GM18498 (cell line): ENCODE measurements at regions not wholly inside any gene's neighbourhood (a gene's known extent, or its start where the extent isn't known, plus 50 kb on each side); places are given as distances from the start of the nearest gene placed in this dataset.
"Not testable (repeated sequence)": the region's sequence is repeated elsewhere in the genome, so short reads cannot be mapped to it uniquely, and the experiment has no call there.

Source experiments
- ATAC-seq: cut with Tn5 transposase; IDR thresholded peaks from one replicate; pipeline ENCODE4 v1.9.1; 2021; ENCODE audit warnings: mild to moderate bottlenecking, moderate library complexity; ENCODE audit not compliant: unreplicated experiment

- ATAC-seq, result no peak
These were observed 292.5 kb upstream of the CNR1 start for GRCh38 chr6:88458662-88459061.

GRCh38 chr6:88456221-88456859 is 290.2 kb upstream of the CNR1 start:
- no peak for ATAC-seq

GRCh38 chr6:88455317-88455716 is 289.2 kb upstream of the CNR1 start:
- ATAC-seq, result no peak

- ATAC-seq, result no peak
These were observed 288.5 kb upstream of the CNR1 start for GRCh38 chr6:88454658-88455057.

GRCh38 chr6:88449770-88450169 is 283.6 kb upstream of the CNR1 start:
- ATAC-seq, result no peak

GRCh38 chr6:88445188-88445965 is 279.2 kb upstream of the CNR1 start:
- no peak for ATAC-seq

- ATAC-seq, result no peak
These were observed 277.4 kb upstream of the CNR1 start for GRCh38 chr6:88443554-88443953.

GRCh38 chr6:88442737-88443136 is 276.6 kb upstream of the CNR1 start:
- ATAC-seq, result no peak

GRCh38 chr6:88441346-88441745 is 275.2 kb upstream of the CNR1 start:
- ATAC-seq, result no peak

GRCh38 chr6:88428068-88428467 is 261.9 kb upstream of the CNR1 start:
- no peak for ATAC-seq

GRCh38 chr6:88426005-88426404 is 259.9 kb upstream of the CNR1 start:
- ATAC-seq, result no peak

GRCh38 chr6:88422831-88423230 is 256.7 kb upstream of the CNR1 start:
- ATAC-seq, result no peak

- ATAC-seq, result not testable (repeated sequence)
These were observed 254.9 kb upstream of the CNR1 start for GRCh38 chr6:88420967-88421488.

GRCh38 chr6:88418921-88419810 is 253.0 kb upstream of the CNR1 start:
- ATAC-seq, result not testable (repeated sequence)

GRCh38 chr6:88417361-88417760 is 251.2 kb upstream of the CNR1 start:
- ATAC-seq, result not testable (repeated sequence)

GRCh38 chr6:88413459-88413858 is 247.3 kb upstream of the CNR1 start:
- no peak for ATAC-seq

- ATAC-seq, result not testable (repeated sequence)
These were observed 242.2 kb upstream of the CNR1 start for GRCh38 chr6:88408355-88408754.

- ATAC-seq, result not testable (repeated sequence)
These were observed 240.5 kb upstream of the CNR1 start for GRCh38 chr6:88406674-88407073.

- ATAC-seq, result no peak
These were observed 237.3 kb upstream of the CNR1 start for GRCh38 chr6:88403486-88403885.

- ATAC-seq, result no peak
These were observed 236.8 kb upstream of the CNR1 start for GRCh38 chr6:88402909-88403308.

GRCh38 chr6:88390998-88391397 is 224.9 kb upstream of the CNR1 start:
- ATAC-seq, result not testable (repeated sequence)
